H1 (cell line): ENCODE measurements at regions not wholly inside any gene's neighbourhood (a gene's known extent, or its start where the extent isn't known, plus 50 kb on each side); places are given as distances from the start of the nearest gene placed in this dataset.

ENCODE experiments used
- CTCF ChIA-PET: fragments of 300-600 bp; sonication (Branson Sonifier 250); formaldehyde crosslinking; loops from one replicate; lab custom pipeline; 2021; ENCODE audit not compliant: partially characterized antibody; lab: Charles Lee
- POLR2A ChIA-PET: fragments of 300-600 bp; sonication (Branson Sonifier 250); formaldehyde crosslinking; loops from one replicate; lab custom pipeline; 2021; ENCODE audit warnings: inconsistent platforms; ENCODE audit not compliant: partially characterized antibody; lab: Charles Lee
- DNase-seq, 2 experiments: peaks; one replicate each; pipeline versions ENCODE4 v3.0.0 to v3.0.0-alpha.2; 2010 to 2022; ENCODE audit warnings: low spot score in 2 of 2, low read depth in 1 of 2, mixed read lengths in 1 of 2
- FAIRE-seq: peaks from 2 replicates; lab custom pipeline; 2011; peaks lifted over from hg19 to GRCh38; lab: Jason Lieb, UNC
- H2AFZ ChIP-seq: 2 replicates; pipeline ENCODE4 v1.8.1; 2012; ENCODE audit warnings: low read length, inconsistent platforms
- H2AK5ac ChIP-seq: 2 replicates; pipeline ENCODE4 v1.6.1; 2013; ENCODE audit warnings: low read depth, low read length
- H2BK120ac ChIP-seq: replicated peaks from 2 replicates; pipeline ENCODE3; 2013; ENCODE audit warnings: low read depth, low read length, inconsistent platforms
- H2BK12ac ChIP-seq: 2 replicates; pipeline ENCODE4 v1.6.1; 2013; ENCODE audit warnings: low read depth, low read length
- H2BK15ac ChIP-seq: 2 replicates; pipeline ENCODE4 v1.6.1; 2013; ENCODE audit warnings: low read length
- H2BK20ac ChIP-seq: 2 replicates; pipeline ENCODE4 v1.6.1; 2013; ENCODE audit warnings: low read length
- H2BK5ac ChIP-seq: 2 replicates; pipeline ENCODE4 v1.6.1; 2013; ENCODE audit warnings: low read depth, low read length
- H3K14ac ChIP-seq: 2 replicates; pipeline ENCODE4 v1.6.1; 2013; ENCODE audit warnings: inconsistent platforms; ENCODE audit not compliant: insufficient read length
- H3K18ac ChIP-seq: 2 replicates; pipeline ENCODE4 v1.6.1; 2013; ENCODE audit warnings: low read length; ENCODE audit errors: extremely low read depth
- H3K23ac ChIP-seq: 2 replicates; pipeline ENCODE4 v1.6.1; 2013; ENCODE audit warnings: inconsistent platforms; ENCODE audit not compliant: insufficient read length
- H3K23me2 ChIP-seq: 2 replicates; pipeline ENCODE4 v1.6.1; 2013; ENCODE audit warnings: low read depth, low read length
- H3K27ac ChIP-seq: 2 replicates; pipeline ENCODE4 v1.6.1; 2011; ENCODE audit warnings: low read depth, low read length, inconsistent platforms
- H3K27me3 ChIP-seq, 4 experiments: replicated peaks in 1 of 4; 1 replicate in 1 of 4; 2 replicates in 3 of 4; pipeline versions ENCODE4 v1.6.1 to v1.8.1; 2011 to 2013; ENCODE audit warnings: low read length in 3 of 4, mild to moderate bottlenecking in 3 of 4, inconsistent platforms in 2 of 4, mixed read lengths in 2 of 4, moderate library complexity in 1 of 4; ENCODE audit not compliant: control insufficient read depth in 3 of 4, insufficient read depth in 3 of 4; ENCODE audit errors: extremely low read depth in 1 of 4
- H3K36me3 ChIP-seq, 4 experiments: 2 replicates each; pipeline versions ENCODE4 v1.6.1 to v1.8.1; 2011 to 2013; ENCODE audit warnings: mild to moderate bottlenecking in 4 of 4, low read length in 3 of 4, moderate library complexity in 2 of 4, control low read depth in 1 of 4, inconsistent platforms in 1 of 4; ENCODE audit not compliant: insufficient read depth in 4 of 4, control insufficient read depth in 2 of 4
- H3K4ac ChIP-seq: replicated peaks from 2 replicates; pipeline ENCODE3; 2013; ENCODE audit warnings: low read length, low read depth, mixed read lengths, inconsistent platforms; ENCODE audit not compliant: insufficient read length
- H3K4me1 ChIP-seq, 4 experiments: replicated peaks in 1 of 4; 1 replicate in 1 of 4; 2 replicates in 3 of 4; pipeline versions ENCODE4 v1.6.1 to v1.8.1; 2011 to 2013; ENCODE audit warnings: low read length in 3 of 4, inconsistent platforms in 2 of 4, mixed read lengths in 1 of 4; ENCODE audit not compliant: insufficient read depth in 4 of 4, control insufficient read depth in 3 of 4
- H3K4me2 ChIP-seq, 2 experiments: 2 replicates each; pipeline versions ENCODE4 v1.6.1 to v1.8.1; 2011 to 2013; ENCODE audit warnings: low read depth in 2 of 2, low read length in 2 of 2, control low read depth in 1 of 2, inconsistent platforms in 1 of 2, mild to moderate bottlenecking in 1 of 2; ENCODE audit not compliant: insufficient read depth in 1 of 2
- H3K4me3 ChIP-seq, 4 experiments: fragments of 200-600, 300-600 bp in 1 of 4; sonication (generic), shearing (Covaris generic), sonication (Bioruptor Twin) in 1 of 4; 2 replicates each; pipeline versions ENCODE4 v1.5.1 to v1.8.1; 2011 to 2016; ENCODE audit warnings: low read length in 4 of 4, low read depth in 3 of 4, control low read depth in 2 of 4, inconsistent platforms in 2 of 4, mild to moderate bottlenecking in 2 of 4, mixed read lengths in 1 of 4, moderate library complexity in 1 of 4; ENCODE audit not compliant: insufficient read depth in 2 of 4; ENCODE audit errors: extremely low read depth in 1 of 4
- H3K56ac ChIP-seq: replicated peaks from 2 replicates; pipeline ENCODE3; 2013; ENCODE audit warnings: low read depth, mild to moderate bottlenecking, mixed read lengths, low read length, inconsistent platforms; ENCODE audit not compliant: insufficient read length
- H3K79me1 ChIP-seq: 2 replicates; pipeline ENCODE4 v1.6.1; 2013; ENCODE audit warnings: low read depth, low read length, control low read depth
- H3K79me2 ChIP-seq, 2 experiments: 2 replicates each; pipeline versions ENCODE4 v1.6.1 to v1.8.1; 2012 to 2013; ENCODE audit warnings: low read length in 2 of 2, mild to moderate bottlenecking in 2 of 2, inconsistent platforms in 1 of 2; ENCODE audit not compliant: insufficient read depth in 2 of 2, control insufficient read depth in 1 of 2
- H3K9ac ChIP-seq, 4 experiments: replicated peaks in 1 of 4; 1 replicate in 1 of 4; 2 replicates in 3 of 4; pipeline versions ENCODE4 v1.6.1 to v1.8.1; 2011 to 2013; ENCODE audit warnings: low read depth in 3 of 4, low read length in 3 of 4, control low read depth in 2 of 4, mild to moderate bottlenecking in 2 of 4, moderate library complexity in 2 of 4, inconsistent platforms in 1 of 4; ENCODE audit errors: extremely low read depth in 1 of 4
- H3K9me3 ChIP-seq, 2 experiments: 2 replicates each; pipeline versions ENCODE4 v1.6.1 to v1.8.1; 2012 to 2013; ENCODE audit warnings: mild to moderate bottlenecking in 2 of 2, moderate library complexity in 2 of 2, control low read depth in 1 of 2, inconsistent platforms in 1 of 2, low read depth in 1 of 2, low read length in 1 of 2, mixed read lengths in 1 of 2; ENCODE audit not compliant: insufficient read depth in 2 of 2
- H4K20me1 ChIP-seq, 2 experiments: replicated peaks in 1 of 2; 2 replicates each; pipeline versions ENCODE3 to v1.8.1; 2011 to 2013; ENCODE audit warnings: inconsistent platforms in 2 of 2, low read length in 2 of 2, mild to moderate bottlenecking in 1 of 2; ENCODE audit not compliant: insufficient read depth in 2 of 2, control insufficient read depth in 1 of 2
- H4K5ac ChIP-seq: 2 replicates; pipeline ENCODE4 v1.6.1; 2013; ENCODE audit warnings: low read length, low read depth, mixed read lengths, inconsistent platforms; ENCODE audit not compliant: insufficient read length
- H4K8ac ChIP-seq: 2 replicates; pipeline ENCODE4 v1.8.0; 2013; ENCODE audit warnings: mild to moderate bottlenecking, moderate library complexity, low read length, inconsistent platforms; ENCODE audit not compliant: insufficient read depth; ENCODE audit errors: extremely low read depth
- H4K91ac ChIP-seq: replicated peaks from 2 replicates; pipeline ENCODE3; 2013; ENCODE audit warnings: low read length, mixed read lengths, inconsistent platforms; ENCODE audit not compliant: insufficient read length
- BCL11A ChIP-seq, 2 experiments: IDR thresholded peaks; one replicate each; pipeline ENCODE4 v1.6.1; 2011; ENCODE audit warnings: low read depth in 2 of 2, low read length in 2 of 2, mild to moderate bottlenecking in 2 of 2
- CEBPB ChIP-seq: IDR thresholded peaks from 2 replicates; pipeline ENCODE4 v1.6.1; 2012; ENCODE audit warnings: low read depth, low read length
- CHD1 ChIP-seq: IDR thresholded peaks from 2 replicates; pipeline ENCODE4 v1.6.1; 2012; ENCODE audit warnings: low read depth, low read length, improper control_type of control experiment
- EGR1 ChIP-seq: IDR thresholded peaks from 2 replicates; pipeline ENCODE4 v1.6.1; 2011; ENCODE audit warnings: low read depth, low read length, borderline replicate concordance
- HDAC6 ChIP-seq: IDR thresholded peaks from one replicate; pipeline ENCODE4 v1.7.1; 2012; ENCODE audit warnings: low read depth, mild to moderate bottlenecking, inconsistent platforms, low read length, moderate library complexity
- JUND ChIP-seq: IDR thresholded peaks from 2 replicates; pipeline ENCODE4 v1.6.1; 2011; ENCODE audit warnings: mild to moderate bottlenecking, improper control_type of control experiment, low read length
- NRF1 ChIP-seq: IDR thresholded peaks from 2 replicates; pipeline ENCODE4 v1.6.1; 2011; ENCODE audit warnings: mild to moderate bottlenecking, low read depth, low read length, improper control_type of control experiment
- RNF2 ChIP-seq: fragments of 200-900, 300-1000 bp; sonication (generic); IDR thresholded peaks from 2 replicates; pipeline ENCODE4 v1.7.1; 2016; ENCODE audit warnings: borderline replicate concordance, low read depth, mild to moderate bottlenecking, antibody characterized with exemption, low read length; ENCODE audit not compliant: poor library complexity, severe bottlenecking; ENCODE audit errors: missing control alignments
- SAP30 ChIP-seq: fragments of 300-600 bp; sonication (generic); IDR thresholded peaks from 2 replicates; pipeline ENCODE4 v1.7.1; 2012; ENCODE audit warnings: low read length, moderate library complexity, mild to moderate bottlenecking, inconsistent platforms; ENCODE audit not compliant: insufficient read depth, insufficient replicate concordance
- SP1 ChIP-seq: IDR thresholded peaks from 2 replicates; pipeline ENCODE4 v1.6.1; 2011; ENCODE audit warnings: low read depth, low read length
- TEAD4 ChIP-seq: IDR thresholded peaks from 2 replicates; pipeline ENCODE4 v1.6.1; 2012; ENCODE audit warnings: low read depth, low read length, inconsistent platforms, mixed read lengths
- YY1 ChIP-seq: IDR thresholded peaks from 2 replicates; pipeline ENCODE4 v1.6.1; 2011; ENCODE audit warnings: low read depth, mild to moderate bottlenecking, low read length
- WGBS, 2 experiments: shearing (Covaris generic) in 1 of 2; methylation state at CpG; one replicate each; pipeline versions ENCODE4 v1.1.6 to v1.1.7; 2013 to 2015; ENCODE audit warnings: low lambda C conversion rate in 2 of 2, mixed read lengths in 2 of 2, inconsistent platforms in 1 of 2, low coverage in 1 of 2, missing lambda C conversion rate in 1 of 2; ENCODE audit not compliant: insufficient replicate concordance in 2 of 2, insufficient coverage in 1 of 2, insufficient read length in 1 of 2; ENCODE audit errors: extremely low coverage in 1 of 2, missing lambda C conversion rate in 1 of 2; 5-methylcytosine and 5-hydroxymethylcytosine counted together
- TF ChIP-seq, protein P1 (sequence below): IDR thresholded peaks from 2 replicates; pipeline ENCODE4 v1.6.1; 2012; ENCODE audit warnings: inconsistent platforms

DNA sequence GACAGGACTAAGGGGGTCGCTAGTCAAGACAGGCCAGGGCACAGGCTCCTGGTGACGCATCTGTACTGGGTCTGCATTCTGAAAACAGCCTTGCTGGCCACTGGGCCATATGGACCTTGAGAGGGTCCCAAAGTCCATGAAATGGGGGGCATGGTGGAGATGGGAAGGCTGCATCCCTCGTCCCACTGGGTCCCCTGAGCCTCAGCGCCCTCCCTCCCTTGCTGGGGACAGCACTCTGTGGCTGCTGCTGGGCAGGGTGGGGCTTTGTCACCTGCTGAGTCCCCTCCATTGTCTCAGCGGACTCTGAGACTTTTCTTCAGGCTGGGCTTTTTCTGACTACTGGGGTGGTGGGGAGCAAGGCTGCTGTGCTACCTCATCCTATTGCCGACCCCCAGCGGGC is 205.2 kb downstream of the RHOU start:
- Histone ChIP-seq H2BK20ac (no peak overlapping the region; the same call in 1 of the 2 replicates), H3K36me3 (no peaks in the 10 kb centered on the region), H3K79me2 (no peaks in the 10 kb centered on the region), H3K9me3 (no peaks in the 10 kb centered on the region), H3K27me3 (no peaks in the 10 kb centered on the region), H2BK12ac (no peak overlapping the region), H3K18ac (no peak overlapping the region), H3K23me2 (no peaks in the 10 kb centered on the region), H3K56ac (no peak overlapping the region), H4K91ac (no peak overlapping the region), H2AK5ac (no peak overlapping the region), H3K4ac (no peak overlapping the region), H3K4me2 (no peak overlapping the region), H2BK15ac (no peak overlapping the region; the same call in 1 of the 2 replicates), H4K8ac (no peak overlapping the region), H3K23ac (no peak overlapping the region), H4K5ac (no peak overlapping the region), H2AFZ (no peak overlapping the region), H4K20me1 (no peaks in the 10 kb centered on the region), H2BK5ac (no peak overlapping the region), H3K27ac (no peak overlapping the region), H3K4me3 (no peak overlapping the region), H3K14ac (no peak overlapping the region), H3K79me1 (no peaks in the 10 kb centered on the region), H2BK120ac (no peak overlapping the region), H3K4me1 (peaks cover 0 to 22% (median 11%) of the 10 kb centered on the region in 4 experiments; a peak in 6 of 7 replicates), H3K9ac (no peak overlapping the region)
- 86% methylated on average over 7 of the region's 7 CpGs; no CpG with 5 or more reads in 1 of the 2 experiments for WGBS, 2 experiments
- ChIA-PET CTCF (interaction anchor here (1.7 kb wide), 1 partner anchor 216 kb away, joined by 3 read pairs; no protein-coding TSS in a partner anchor), POLR2A (no interaction called here)
- no peak for DNase-seq
- FAIRE-seq: no peak
- TF ChIP-seq CHD1: no peak
- TF ChIP-seq CEBPB: no peak
- TF ChIP-seq BCL11A (IDR thresholded peaks at IDR 0.05; ENCODE audit: low read depth in 2 of 2, low read length in 2 of 2): no peak
- no peak for TF ChIP-seq JUND
- TF ChIP-seq HDAC6: no peak
- no peak for TF ChIP-seq YY1
- TF ChIP-seq RNF2: no peak
- no peak for TF ChIP-seq NRF1
- no peak for TF ChIP-seq TEAD4
- TF ChIP-seq, protein P1, sequence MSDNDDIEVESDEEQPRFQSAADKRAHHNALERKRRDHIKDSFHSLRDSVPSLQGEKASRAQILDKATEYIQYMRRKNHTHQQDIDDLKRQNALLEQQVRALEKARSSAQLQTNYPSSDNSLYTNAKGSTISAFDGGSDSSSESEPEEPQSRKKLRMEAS: no peak
- TF ChIP-seq EGR1: no peak
- no peak for TF ChIP-seq SP1
- no peak for TF ChIP-seq SAP30
